GM06990 (cell line): ENCODE measurements at regions not wholly inside any gene's neighbourhood (a gene's known extent, or its start where the extent isn't known, plus 50 kb on each side); places are given as distances from the start of the nearest gene placed in this dataset.

Experiments used
- DNase-seq: peaks from one replicate; pipeline ENCODE4 v3.0.0-alpha.2; 2011; ENCODE audit not compliant: insufficient read length; ENCODE audit errors: extremely low read depth
- H3K27me3 ChIP-seq: replicated peaks from 2 replicates; pipeline ENCODE4 v1.6.0; 2011; ENCODE audit warnings: low read length; ENCODE audit not compliant: control insufficient read depth, insufficient read depth
- H3K36me3 ChIP-seq: 2 replicates; pipeline ENCODE4 v1.5.1; 2011; ENCODE audit warnings: low read length; ENCODE audit not compliant: control insufficient read depth, insufficient read depth
- H3K4me3 ChIP-seq: replicated peaks from 2 replicates; pipeline ENCODE4 v1.5.1; 2011; ENCODE audit warnings: low read depth, mild to moderate bottlenecking, control low read depth, low read length
- TF ChIP-seq, protein P1 (sequence below): IDR thresholded peaks from 2 replicates; pipeline ENCODE4 v1.5.1; 2011; ENCODE audit warnings: low read length, control low read depth, mild to moderate bottlenecking, inconsistent platforms; ENCODE audit not compliant: insufficient read depth, poor library complexity, severe bottlenecking

DNA sequence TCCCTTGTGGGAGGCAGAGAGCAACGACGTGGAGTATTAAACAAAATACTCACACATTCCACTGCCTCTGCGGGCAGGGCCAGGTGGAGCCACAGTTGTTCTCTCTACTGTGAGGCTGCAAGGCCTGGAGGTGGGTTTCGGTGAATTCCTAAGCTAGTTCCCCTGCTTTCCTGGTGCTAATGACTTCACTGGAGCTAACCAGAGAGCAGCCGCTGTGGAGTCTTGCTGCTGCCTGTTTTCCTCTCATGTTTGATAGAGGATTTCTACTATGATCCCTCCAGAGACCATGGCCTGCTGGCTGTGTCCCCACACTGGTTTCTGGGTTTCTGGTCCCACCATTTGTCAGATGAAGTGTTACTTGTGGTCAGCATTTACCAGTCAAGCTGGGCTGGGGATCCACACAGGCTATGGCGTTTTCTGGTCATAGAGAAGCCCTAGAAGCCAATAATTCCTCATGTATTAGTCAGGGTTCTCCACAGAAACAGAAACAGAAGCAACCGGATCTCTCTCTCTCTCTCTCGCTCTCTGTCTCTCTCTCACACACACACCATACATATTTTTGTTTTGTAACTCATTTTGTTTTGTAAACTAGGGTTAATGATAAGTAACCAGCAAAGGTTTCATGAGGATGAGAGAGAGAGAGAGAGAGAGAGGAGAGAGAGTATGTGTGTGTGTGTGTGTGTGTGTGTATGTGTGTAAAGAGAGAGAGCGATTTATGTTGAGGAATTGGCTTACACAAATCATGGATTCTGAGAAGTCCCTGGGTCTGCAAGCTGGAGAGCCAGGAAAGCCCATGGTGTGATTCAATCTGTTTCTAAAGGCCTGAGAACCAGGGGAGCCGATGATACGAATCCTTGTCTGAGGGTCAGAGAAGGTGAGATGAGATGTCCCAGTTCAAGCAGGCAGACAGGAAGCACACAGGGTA is 403.0 kb downstream of the GADD45G start:
- TF ChIP-seq, protein P1, sequence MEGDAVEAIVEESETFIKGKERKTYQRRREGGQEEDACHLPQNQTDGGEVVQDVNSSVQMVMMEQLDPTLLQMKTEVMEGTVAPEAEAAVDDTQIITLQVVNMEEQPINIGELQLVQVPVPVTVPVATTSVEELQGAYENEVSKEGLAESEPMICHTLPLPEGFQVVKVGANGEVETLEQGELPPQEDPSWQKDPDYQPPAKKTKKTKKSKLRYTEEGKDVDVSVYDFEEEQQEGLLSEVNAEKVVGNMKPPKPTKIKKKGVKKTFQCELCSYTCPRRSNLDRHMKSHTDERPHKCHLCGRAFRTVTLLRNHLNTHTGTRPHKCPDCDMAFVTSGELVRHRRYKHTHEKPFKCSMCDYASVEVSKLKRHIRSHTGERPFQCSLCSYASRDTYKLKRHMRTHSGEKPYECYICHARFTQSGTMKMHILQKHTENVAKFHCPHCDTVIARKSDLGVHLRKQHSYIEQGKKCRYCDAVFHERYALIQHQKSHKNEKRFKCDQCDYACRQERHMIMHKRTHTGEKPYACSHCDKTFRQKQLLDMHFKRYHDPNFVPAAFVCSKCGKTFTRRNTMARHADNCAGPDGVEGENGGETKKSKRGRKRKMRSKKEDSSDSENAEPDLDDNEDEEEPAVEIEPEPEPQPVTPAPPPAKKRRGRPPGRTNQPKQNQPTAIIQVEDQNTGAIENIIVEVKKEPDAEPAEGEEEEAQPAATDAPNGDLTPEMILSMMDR = no peak
- no peaks in the 10 kb centered on the region; the same call in 1 of the 2 replicates for H3K27me3 ChIP-seq
- no peaks in the 10 kb centered on the region for H3K36me3 ChIP-seq
- no peak for DNase-seq
- no peak overlapping the region for H3K4me3 ChIP-seq

DNA sequence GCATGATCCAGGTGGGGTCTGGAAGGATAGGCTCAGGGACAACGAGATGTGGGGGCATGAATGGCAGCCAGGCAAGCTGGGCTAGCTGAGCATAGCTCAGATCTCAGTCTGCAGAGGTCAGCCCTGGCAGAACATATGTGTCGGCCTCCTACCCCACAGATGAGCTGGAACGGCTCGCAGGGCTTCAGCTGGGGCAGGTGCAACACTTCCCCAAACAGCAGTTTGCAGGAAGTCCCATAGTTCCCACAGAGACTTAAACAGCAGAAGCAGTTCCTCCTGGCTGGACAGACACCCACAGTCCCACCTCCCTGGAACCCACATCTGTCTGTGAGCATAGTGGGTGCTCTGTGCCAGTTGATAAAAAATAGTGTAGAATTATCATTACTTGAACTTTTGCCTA is 404.6 kb downstream of the GADD45G start:
- Histone ChIP-seq H3K36me3 (no peaks in the 10 kb centered on the region), H3K27me3 (no peaks in the 10 kb centered on the region; the same call in 1 of the 2 replicates), H3K4me3 (no peak overlapping the region)
- DNase-seq = no peak
- TF ChIP-seq, protein P1 = no peak

DNA sequence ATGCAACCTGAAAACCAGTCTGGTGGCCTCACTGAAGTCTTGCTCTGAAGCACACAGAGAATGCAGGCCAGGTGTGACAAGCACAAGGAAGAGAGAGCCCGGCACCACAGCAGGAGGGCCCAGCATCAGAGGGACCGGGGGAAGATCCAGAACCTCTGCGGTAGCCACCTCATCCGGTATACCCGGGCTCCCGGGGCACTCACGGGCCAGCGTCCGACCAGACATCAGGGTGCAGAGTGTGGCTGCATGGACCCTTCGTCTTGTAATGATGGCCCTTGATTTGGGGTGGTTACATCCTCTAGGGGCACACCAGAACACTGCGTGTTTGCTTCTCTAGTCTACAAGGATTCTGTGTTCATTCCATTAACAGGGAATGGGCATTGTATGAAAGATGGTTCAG is 406.0 kb downstream of the GADD45G start:
- H3K4me3 ChIP-seq = no peak overlapping the region
- no peak for DNase-seq
- no peaks in the 10 kb centered on the region for H3K36me3 ChIP-seq
- TF ChIP-seq, protein P1 = no peak
- H3K27me3 ChIP-seq = no peaks in the 10 kb centered on the region; the same call in 1 of the 2 replicates

DNA sequence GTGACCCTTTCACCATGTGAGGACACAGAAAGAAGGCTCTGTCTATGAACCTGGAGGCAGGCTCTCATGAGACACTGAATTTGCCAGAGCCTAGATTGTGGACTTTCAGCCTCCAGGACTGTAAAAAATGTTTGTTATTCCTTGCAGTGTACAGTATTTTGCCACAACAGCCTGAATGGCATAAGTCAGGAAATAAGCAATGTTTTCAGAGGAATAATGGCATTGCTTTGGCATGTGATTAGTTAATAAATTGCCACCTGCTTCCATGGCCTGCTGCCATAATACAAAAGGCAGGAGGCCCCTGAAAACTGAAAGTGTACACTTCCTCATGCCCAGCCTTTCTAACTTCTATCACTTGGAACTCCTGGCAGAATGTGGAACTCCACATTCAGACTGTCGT is 408.1 kb downstream of the GADD45G start:
- Histone ChIP-seq H3K27me3 (no peaks in the 10 kb centered on the region; the same call in 1 of the 2 replicates), H3K36me3 (no peaks in the 10 kb centered on the region), H3K4me3 (no peak overlapping the region)
- TF ChIP-seq, protein P1 = no peak
- no peak for DNase-seq

DNA sequence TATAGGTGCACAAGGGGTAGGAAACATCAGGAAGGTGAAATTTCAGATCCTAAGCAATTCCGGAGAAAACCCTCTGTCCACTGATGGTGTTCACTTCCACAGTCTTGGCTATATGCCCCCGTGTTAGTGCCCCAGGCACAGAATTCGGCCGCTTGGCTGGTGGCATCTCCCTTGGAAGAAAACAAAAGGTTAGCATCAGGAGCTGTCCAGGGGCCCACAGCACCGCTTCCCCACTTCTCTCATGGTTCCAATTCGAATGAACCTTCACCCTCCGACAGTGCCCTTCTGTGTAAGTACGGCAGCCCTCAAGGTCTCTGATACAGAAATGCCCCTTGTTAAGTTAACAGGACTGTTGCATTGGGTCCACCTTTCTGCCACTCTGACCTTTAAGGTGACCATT is 409.0 kb downstream of the GADD45G start:
- no peaks in the 10 kb centered on the region for H3K27me3 ChIP-seq
- no peak for DNase-seq
- H3K36me3 ChIP-seq = no peaks in the 10 kb centered on the region
- H3K4me3 ChIP-seq = no peak overlapping the region
- TF ChIP-seq, protein P1 = no peak
